ENCODE measurements at regions not wholly inside any gene's neighbourhood (a gene's known extent, or its start where the extent isn't known, plus 50 kb on each side); places are given as distances from the start of the nearest gene placed in this dataset.

DNA sequence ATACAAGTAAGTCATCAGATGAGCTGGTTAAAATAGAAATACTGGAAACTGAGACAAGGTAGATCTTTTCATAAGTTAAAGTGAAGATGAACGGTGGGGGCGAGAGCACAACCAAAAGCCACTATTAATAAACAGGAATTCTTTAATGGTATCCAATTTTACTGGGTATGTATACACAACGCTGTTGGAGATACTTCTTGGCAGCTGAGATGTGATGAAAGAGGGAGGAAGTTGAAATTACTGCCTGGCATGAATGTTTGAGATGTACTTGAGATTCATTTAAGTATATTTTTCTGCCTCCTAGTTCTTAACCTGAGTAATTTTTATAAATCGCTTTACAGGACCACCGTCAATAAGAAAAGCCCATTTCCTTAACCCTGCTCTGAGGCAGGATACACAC lies 110.0 kb upstream of the ZRANB2 start:
- TF ChIP-seq ZNF214 (tag by site-specific recombination; IDR thresholded peaks at IDR 0.05; ENCODE audit: borderline replicate concordance) (no peak), KLF16 (tag by site-specific recombination; IDR thresholded peaks at IDR 0.05) (no peak), ZNF510 (tag by site-specific recombination; IDR thresholded peaks at IDR 0.05; ENCODE audit: insufficient replicate concordance) (no peak)
- TF ChIP-seq, protein P1, sequence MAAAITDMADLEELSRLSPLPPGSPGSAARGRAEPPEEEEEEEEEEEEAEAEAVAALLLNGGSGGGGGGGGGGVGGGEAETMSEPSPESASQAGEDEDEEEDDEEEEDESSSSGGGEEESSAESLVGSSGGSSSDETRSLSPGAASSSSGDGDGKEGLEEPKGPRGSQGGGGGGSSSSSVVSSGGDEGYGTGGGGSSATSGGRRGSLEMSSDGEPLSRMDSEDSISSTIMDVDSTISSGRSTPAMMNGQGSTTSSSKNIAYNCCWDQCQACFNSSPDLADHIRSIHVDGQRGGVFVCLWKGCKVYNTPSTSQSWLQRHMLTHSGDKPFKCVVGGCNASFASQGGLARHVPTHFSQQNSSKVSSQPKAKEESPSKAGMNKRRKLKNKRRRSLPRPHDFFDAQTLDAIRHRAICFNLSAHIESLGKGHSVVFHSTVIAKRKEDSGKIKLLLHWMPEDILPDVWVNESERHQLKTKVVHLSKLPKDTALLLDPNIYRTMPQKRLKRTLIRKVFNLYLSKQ (tag by site-specific recombination; IDR thresholded peaks at IDR 0.05; ENCODE audit: borderline replicate concordance), result no peak
